Ovary (tissue), 3 donors: ENCODE measurements at regions not wholly inside any gene's neighbourhood (a gene's known extent, or its start where the extent isn't known, plus 50 kb on each side); places are given as distances from the start of the nearest gene placed in this dataset.

Experiments
- CTCF ChIP-seq, 3 donors: fragments of 450-650 bp in 2 of 3; fragments of 200-600 bp in 1 of 3; IDR thresholded peaks; one replicate each; pipeline versions ENCODE4 v1.5.1 to v1.8.0; 2016 to 2022; ENCODE audit warnings: antibody characterized with exemption in 3 of 3, mild to moderate bottlenecking in 1 of 3
- EP300 ChIP-seq: sonication (generic); formaldehyde crosslinking; IDR thresholded peaks from one replicate; pipeline ENCODE4 v1.6.1; 2017; ENCODE audit warnings: antibody characterized with exemption
- POLR2A ChIP-seq: fragments of 450-650 bp; IDR thresholded peaks from one replicate; pipeline ENCODE4 v1.6.1; 2017; ENCODE audit warnings: antibody characterized with exemption, mild to moderate bottlenecking, moderate library complexity
- donor health status: DM: no; HTN: no; CAD: no.

- no peak for TF ChIP-seq CTCF (IDR thresholded peaks at IDR 0.05)
- no peak for TF ChIP-seq EP300
- TF ChIP-seq POLR2A: no peak
Observed at GRCh38 chr9:89939181-89939580, 334.4 kb downstream of the GADD45G start.
